GM12878 (cell line): ENCODE measurements at regions not wholly inside any gene's neighbourhood (a gene's known extent, or its start where the extent isn't known, plus 50 kb on each side); places are given as distances from the start of the nearest gene placed in this dataset.

Source experiments
- ATAC-seq: fragments of 200-7000 bp; cut with Tn5 transposase; 3 replicates; pipeline ENCODE4 v1.9.1; 2020; ENCODE audit warnings: mild to moderate bottlenecking, moderate library complexity
- BruUV-seq: library from RNA; stranded (reverse); fragments of 400-500 nt; replicated peaks from 2 replicates; lab custom pipeline; 2021; lab: Mats Ljungman, UMichigan
- CTCF ChIA-PET: fragments of 300-600 bp; sonication (Branson Sonifier 250); formaldehyde crosslinking; extraction: SDS; loops from one replicate; lab custom pipeline; 2021; ENCODE audit warnings: inconsistent platforms; lab: Yijun Ruan, JAX
- POLR2A ChIA-PET: fragments of 350-600 bp; formaldehyde crosslinking; extraction: SDS; loops from one replicate; lab custom pipeline; 2021; ENCODE audit warnings: inconsistent platforms; lab: Charles Lee
- RAD21 ChIA-PET: fragments of 300-600 bp; sonication (Branson Sonifier 250); formaldehyde crosslinking; loops from one replicate; lab custom pipeline; 2023; ENCODE audit warnings: antibody characterized with exemption; ENCODE audit not compliant: unreplicated experiment; lab: Charles Lee
- SMC1A ChIA-PET: fragments of 300-600 bp; sonication (Branson Sonifier 250); formaldehyde crosslinking; loops from one replicate; lab custom pipeline; 2023; ENCODE audit not compliant: unreplicated experiment, uncharacterized antibody; lab: Charles Lee
- DNase-seq: peaks from one replicate; pipeline ENCODE4 v3.0.0-alpha.2; 2011; ENCODE audit warnings: low read depth, low spot score
- FAIRE-seq: peaks from 3 replicates; lab custom pipeline; 2011; peaks lifted over from hg19 to GRCh38; lab: Jason Lieb, UNC
- H2AFZ ChIP-seq: 2 replicates; pipeline ENCODE4 v1.6.0; 2011; ENCODE audit warnings: low read depth, low read length, control low read depth; ENCODE audit not compliant: control insufficient read depth
- H3K27ac ChIP-seq: 2 replicates; pipeline ENCODE4 v1.5.1; 2011; ENCODE audit warnings: control low read depth; ENCODE audit not compliant: control insufficient read depth, insufficient read depth
- H3K27me3 ChIP-seq, 2 experiments: replicated peaks in 1 of 2; 2 replicates each; pipeline versions ENCODE4 v1.6.0 to v1.6.1; 2011; ENCODE audit warnings: low read length in 1 of 2; ENCODE audit not compliant: control insufficient read depth in 2 of 2, insufficient read depth in 2 of 2
- H3K36me3 ChIP-seq, 2 experiments: 2 replicates each; pipeline ENCODE4 v1.5.1; 2011; ENCODE audit warnings: low read length in 1 of 2; ENCODE audit not compliant: control insufficient read depth in 2 of 2, insufficient read depth in 2 of 2
- H3K4me1 ChIP-seq: 2 replicates; pipeline ENCODE4 v1.6.1; 2011; ENCODE audit warnings: mild to moderate bottlenecking, low read length, moderate library complexity, mixed read lengths; ENCODE audit not compliant: control insufficient read depth, insufficient read depth
- H3K4me2 ChIP-seq: 2 replicates; pipeline ENCODE4 v1.6.0; 2011; ENCODE audit warnings: control low read depth; ENCODE audit not compliant: control insufficient read depth, insufficient read depth
- H3K4me3 ChIP-seq: fragments of 200-600 bp; sonication (generic); 2 replicates; pipeline ENCODE4 v1.5.1; 2016
- H3K79me2 ChIP-seq: 2 replicates; pipeline ENCODE4 v1.6.0; 2011; ENCODE audit warnings: low read length; ENCODE audit not compliant: control insufficient read depth, insufficient read depth
- H3K9ac ChIP-seq: 2 replicates; pipeline ENCODE4 v1.8.0; 2011; ENCODE audit warnings: low read length, control low read depth, mixed read lengths; ENCODE audit not compliant: control insufficient read depth, insufficient read depth
- H3K9me3 ChIP-seq: replicated peaks from 3 replicates; pipeline ENCODE4 v1.5.1; 2011; ENCODE audit warnings: mild to moderate bottlenecking, low read length; ENCODE audit not compliant: control insufficient read depth, insufficient read depth
- H4K20me1 ChIP-seq: 2 replicates; pipeline ENCODE4 v1.6.0; 2011; ENCODE audit not compliant: control insufficient read depth, insufficient read depth
- CEBPB ChIP-seq, 2 experiments: fragments of 150-350 bp in 1 of 2; IDR thresholded peaks; 2 replicates each; pipeline ENCODE4 v1.6.1; 2012 to 2014; ENCODE audit warnings: low read depth in 2 of 2, low read length in 2 of 2, borderline replicate concordance in 1 of 2, inconsistent platforms in 1 of 2
- CHD4 ChIP-seq: fragments of 200-600 bp; sonication (generic); IDR thresholded peaks from 2 replicates; pipeline ENCODE4 v1.6.1; 2016; ENCODE audit warnings: mild to moderate bottlenecking
- HDAC6 ChIP-seq: fragments of 200-600 bp; sonication (generic); IDR thresholded peaks from one replicate; pipeline ENCODE4 v1.8.0; 2017; ENCODE audit warnings: antibody characterized with exemption; ENCODE audit not compliant: unreplicated experiment
- MYB ChIP-seq: fragments of 150-350 bp; IDR thresholded peaks from 2 replicates; pipeline ENCODE4 v1.6.1; 2014; ENCODE audit warnings: mild to moderate bottlenecking, low read depth, low read length, borderline replicate concordance
- PAX5 ChIP-seq: IDR thresholded peaks from 2 replicates; pipeline ENCODE4 v1.6.1; 2011; ENCODE audit warnings: low read depth, low read length, borderline replicate concordance
- SMARCA5 ChIP-seq: fragments of 450-650 bp; IDR thresholded peaks from 2 replicates; pipeline ENCODE4 v1.6.1; 2017; ENCODE audit warnings: mild to moderate bottlenecking
- TCF3 ChIP-seq: IDR thresholded peaks from 2 replicates; pipeline ENCODE4 v1.6.1; 2012; ENCODE audit warnings: low read depth, mild to moderate bottlenecking, low read length, borderline replicate concordance; ENCODE audit not compliant: insufficient read depth
- ZNF274 ChIP-seq: IDR thresholded peaks from one replicate; pipeline ENCODE4 v1.8.0; 2011; ENCODE audit not compliant: insufficient read length, insufficient read depth
- WGBS: methylation state at CpG from one replicate; pipeline ENCODE4 v1.1.6; 2016; ENCODE audit warnings: low lambda C conversion rate; ENCODE audit not compliant: insufficient replicate concordance, insufficient coverage; ENCODE audit errors: missing lambda C conversion rate; 5-methylcytosine and 5-hydroxymethylcytosine counted together
- in situ Hi-C: fragments of 300-500 bp; cut with MboI; formaldehyde crosslinking; loops from 9 replicates; pipeline ENCODE4 v1.14.3; 2018; ENCODE audit warnings: mixed read lengths
- intact Hi-C: fragments of 100-400 bp; cut with micrococcal nuclease; formaldehyde crosslinking; loops from one replicate; pipeline ENCODE4 v1.14.2; 2022; ENCODE audit not compliant: unreplicated experiment
- TF ChIP-seq, protein P1 (sequence below): fragments of 450-650 bp; IDR thresholded peaks from 2 replicates; pipeline ENCODE4 v1.6.1; 2017; ENCODE audit warnings: low read depth, mild to moderate bottlenecking, moderate library complexity
- TF ChIP-seq, protein P2 (sequence below): fragments of 450-650 bp; IDR thresholded peaks from 2 replicates; pipeline ENCODE4 v1.6.1; 2016; ENCODE audit warnings: mild to moderate bottlenecking
- TF ChIP-seq, protein P3 (sequence below): fragments of 150-350 bp; IDR thresholded peaks from 2 replicates; pipeline ENCODE4 v1.6.1; 2016; ENCODE audit warnings: low read depth, low read length
- TF ChIP-seq, protein P4 (sequence below): fragments of 450-650 bp; IDR thresholded peaks from 2 replicates; pipeline ENCODE4 v1.6.1; 2018; ENCODE audit warnings: mild to moderate bottlenecking, low read depth, moderate library complexity; ENCODE audit not compliant: partially characterized antibody

DNA sequence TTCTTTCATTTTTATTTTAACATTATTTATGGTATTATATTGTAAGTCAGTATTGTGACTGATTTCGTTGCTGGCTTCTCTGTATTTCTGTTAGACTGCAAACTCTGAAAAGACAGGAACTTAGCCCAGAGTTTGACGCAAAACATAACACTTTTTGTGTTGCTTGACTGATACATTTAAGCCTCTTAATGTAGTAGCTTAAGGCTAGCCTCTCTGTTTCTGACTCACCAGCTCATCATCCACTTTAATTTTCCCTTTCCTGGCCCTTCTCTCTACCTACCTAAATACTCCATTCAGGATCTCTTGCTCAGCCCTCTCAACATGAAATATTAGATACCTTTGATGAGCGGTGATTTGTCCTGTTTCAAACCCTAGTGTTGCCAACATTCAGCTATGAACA lies 420.6 kb downstream of the LRFN5 start (continued):
- TF ChIP-seq, protein P1, sequence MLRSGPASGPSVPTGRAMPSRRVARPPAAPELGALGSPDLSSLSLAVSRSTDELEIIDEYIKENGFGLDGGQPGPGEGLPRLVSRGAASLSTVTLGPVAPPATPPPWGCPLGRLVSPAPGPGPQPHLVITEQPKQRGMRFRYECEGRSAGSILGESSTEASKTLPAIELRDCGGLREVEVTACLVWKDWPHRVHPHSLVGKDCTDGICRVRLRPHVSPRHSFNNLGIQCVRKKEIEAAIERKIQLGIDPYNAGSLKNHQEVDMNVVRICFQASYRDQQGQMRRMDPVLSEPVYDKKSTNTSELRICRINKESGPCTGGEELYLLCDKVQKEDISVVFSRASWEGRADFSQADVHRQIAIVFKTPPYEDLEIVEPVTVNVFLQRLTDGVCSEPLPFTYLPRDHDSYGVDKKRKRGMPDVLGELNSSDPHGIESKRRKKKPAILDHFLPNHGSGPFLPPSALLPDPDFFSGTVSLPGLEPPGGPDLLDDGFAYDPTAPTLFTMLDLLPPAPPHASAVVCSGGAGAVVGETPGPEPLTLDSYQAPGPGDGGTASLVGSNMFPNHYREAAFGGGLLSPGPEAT: no peak
- TF ChIP-seq, protein P2, sequence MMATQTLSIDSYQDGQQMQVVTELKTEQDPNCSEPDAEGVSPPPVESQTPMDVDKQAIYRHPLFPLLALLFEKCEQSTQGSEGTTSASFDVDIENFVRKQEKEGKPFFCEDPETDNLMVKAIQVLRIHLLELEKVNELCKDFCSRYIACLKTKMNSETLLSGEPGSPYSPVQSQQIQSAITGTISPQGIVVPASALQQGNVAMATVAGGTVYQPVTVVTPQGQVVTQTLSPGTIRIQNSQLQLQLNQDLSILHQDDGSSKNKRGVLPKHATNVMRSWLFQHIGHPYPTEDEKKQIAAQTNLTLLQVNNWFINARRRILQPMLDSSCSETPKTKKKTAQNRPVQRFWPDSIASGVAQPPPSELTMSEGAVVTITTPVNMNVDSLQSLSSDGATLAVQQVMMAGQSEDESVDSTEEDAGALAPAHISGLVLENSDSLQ: no peak
- TF ChIP-seq PAX5 (no peak), HDAC6 (no peak)

DNA sequence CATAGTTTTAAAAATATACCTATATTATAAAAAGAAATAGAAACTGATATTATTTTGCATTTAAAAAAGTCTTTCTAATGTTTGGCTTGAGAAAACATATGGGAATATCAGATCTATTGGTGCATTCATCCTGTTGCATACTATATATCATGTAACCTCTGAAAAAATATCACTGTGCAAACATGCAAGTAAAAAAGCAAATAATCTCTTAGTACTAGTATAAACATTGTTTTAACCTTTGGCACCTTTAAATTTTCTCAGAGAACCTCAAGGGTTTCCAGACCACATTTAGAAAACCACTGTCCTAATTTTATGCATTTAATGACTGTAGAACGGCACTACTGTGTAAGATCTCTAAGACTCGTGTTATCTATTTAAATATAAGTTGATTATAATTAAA lies 416.8 kb downstream of the LRFN5 start:
- Histone ChIP-seq H3K27me3 (no peaks in the 10 kb centered on the region), H3K36me3 (no peaks in the 10 kb centered on the region), H3K9ac (no peak overlapping the region), H3K9me3 (no peaks in the 10 kb centered on the region), H3K27ac (no peak overlapping the region), H3K79me2 (no peaks in the 10 kb centered on the region), H3K4me2 (no peak overlapping the region), H3K4me3 (no peak overlapping the region), H3K4me1 (no peaks in the 10 kb centered on the region), H4K20me1 (no peaks in the 10 kb centered on the region), H2AFZ (no peak overlapping the region)
- no peak for ATAC-seq
- BruUV-seq: no TSS peak
- no peak for DNase-seq
- intact Hi-C loops: no loop called here
- FAIRE-seq: no peak
- ChIA-PET SMC1A (no interaction called here), CTCF (no interaction called here), POLR2A (no interaction called here), RAD21 (no interaction called here)
- no peak for TF ChIP-seq TCF3
- TF ChIP-seq, protein P3, sequence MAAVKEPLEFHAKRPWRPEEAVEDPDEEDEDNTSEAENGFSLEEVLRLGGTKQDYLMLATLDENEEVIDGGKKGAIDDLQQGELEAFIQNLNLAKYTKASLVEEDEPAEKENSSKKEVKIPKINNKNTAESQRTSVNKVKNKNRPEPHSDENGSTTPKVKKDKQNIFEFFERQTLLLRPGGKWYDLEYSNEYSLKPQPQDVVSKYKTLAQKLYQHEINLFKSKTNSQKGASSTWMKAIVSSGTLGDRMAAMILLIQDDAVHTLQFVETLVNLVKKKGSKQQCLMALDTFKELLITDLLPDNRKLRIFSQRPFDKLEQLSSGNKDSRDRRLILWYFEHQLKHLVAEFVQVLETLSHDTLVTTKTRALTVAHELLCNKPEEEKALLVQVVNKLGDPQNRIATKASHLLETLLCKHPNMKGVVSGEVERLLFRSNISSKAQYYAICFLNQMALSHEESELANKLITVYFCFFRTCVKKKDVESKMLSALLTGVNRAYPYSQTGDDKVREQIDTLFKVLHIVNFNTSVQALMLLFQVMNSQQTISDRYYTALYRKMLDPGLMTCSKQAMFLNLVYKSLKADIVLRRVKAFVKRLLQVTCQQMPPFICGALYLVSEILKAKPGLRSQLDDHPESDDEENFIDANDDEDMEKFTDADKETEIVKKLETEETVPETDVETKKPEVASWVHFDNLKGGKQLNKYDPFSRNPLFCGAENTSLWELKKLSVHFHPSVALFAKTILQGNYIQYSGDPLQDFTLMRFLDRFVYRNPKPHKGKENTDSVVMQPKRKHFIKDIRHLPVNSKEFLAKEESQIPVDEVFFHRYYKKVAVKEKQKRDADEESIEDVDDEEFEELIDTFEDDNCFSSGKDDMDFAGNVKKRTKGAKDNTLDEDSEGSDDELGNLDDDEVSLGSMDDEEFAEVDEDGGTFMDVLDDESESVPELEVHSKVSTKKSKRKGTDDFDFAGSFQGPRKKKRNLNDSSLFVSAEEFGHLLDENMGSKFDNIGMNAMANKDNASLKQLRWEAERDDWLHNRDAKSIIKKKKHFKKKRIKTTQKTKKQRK: no peak
- TF ChIP-seq MYB: no peak
- TF ChIP-seq, protein P4, sequence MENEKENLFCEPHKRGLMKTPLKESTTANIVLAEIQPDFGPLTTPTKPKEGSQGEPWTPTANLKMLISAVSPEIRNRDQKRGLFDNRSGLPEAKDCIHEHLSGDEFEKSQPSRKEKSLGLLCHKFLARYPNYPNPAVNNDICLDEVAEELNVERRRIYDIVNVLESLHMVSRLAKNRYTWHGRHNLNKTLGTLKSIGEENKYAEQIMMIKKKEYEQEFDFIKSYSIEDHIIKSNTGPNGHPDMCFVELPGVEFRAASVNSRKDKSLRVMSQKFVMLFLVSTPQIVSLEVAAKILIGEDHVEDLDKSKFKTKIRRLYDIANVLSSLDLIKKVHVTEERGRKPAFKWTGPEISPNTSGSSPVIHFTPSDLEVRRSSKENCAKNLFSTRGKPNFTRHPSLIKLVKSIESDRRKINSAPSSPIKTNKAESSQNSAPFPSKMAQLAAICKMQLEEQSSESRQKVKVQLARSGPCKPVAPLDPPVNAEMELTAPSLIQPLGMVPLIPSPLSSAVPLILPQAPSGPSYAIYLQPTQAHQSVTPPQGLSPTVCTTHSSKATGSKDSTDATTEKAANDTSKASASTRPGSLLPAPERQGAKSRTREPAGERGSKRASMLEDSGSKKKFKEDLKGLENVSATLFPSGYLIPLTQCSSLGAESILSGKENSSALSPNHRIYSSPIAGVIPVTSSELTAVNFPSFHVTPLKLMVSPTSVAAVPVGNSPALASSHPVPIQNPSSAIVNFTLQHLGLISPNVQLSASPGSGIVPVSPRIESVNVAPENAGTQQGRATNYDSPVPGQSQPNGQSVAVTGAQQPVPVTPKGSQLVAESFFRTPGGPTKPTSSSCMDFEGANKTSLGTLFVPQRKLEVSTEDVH: no peak
- TF ChIP-seq CHD4: no peak
- TF ChIP-seq ZNF274: no peak
- TF ChIP-seq CEBPB (IDR thresholded peaks at IDR 0.05; ENCODE audit: borderline replicate concordance in 1 of 2, low read depth in 2 of 2, low read length in 2 of 2): no peak
- TF ChIP-seq SMARCA5: no peak
- WGBS: 43% methylated on average over 2 of the region's 2 CpGs
- in situ Hi-C loops: no loop called here
